AG09319 (cell line): ENCODE measurements at regions not wholly inside any gene's neighbourhood (a gene's known extent, or its start where the extent isn't known, plus 50 kb on each side); places are given as distances from the start of the nearest gene placed in this dataset.

Source experiments
- DNase-seq: peaks from one replicate; pipeline ENCODE4 v3.0.0-alpha.2; 2010; ENCODE audit warnings: low read depth; ENCODE audit errors: extremely low read depth
- CTCF ChIP-seq: IDR thresholded peaks from 2 replicates; pipeline ENCODE4 v1.5.1; 2011; ENCODE audit warnings: low read depth, mild to moderate bottlenecking, inconsistent platforms, low read length, moderate library complexity

DNA sequence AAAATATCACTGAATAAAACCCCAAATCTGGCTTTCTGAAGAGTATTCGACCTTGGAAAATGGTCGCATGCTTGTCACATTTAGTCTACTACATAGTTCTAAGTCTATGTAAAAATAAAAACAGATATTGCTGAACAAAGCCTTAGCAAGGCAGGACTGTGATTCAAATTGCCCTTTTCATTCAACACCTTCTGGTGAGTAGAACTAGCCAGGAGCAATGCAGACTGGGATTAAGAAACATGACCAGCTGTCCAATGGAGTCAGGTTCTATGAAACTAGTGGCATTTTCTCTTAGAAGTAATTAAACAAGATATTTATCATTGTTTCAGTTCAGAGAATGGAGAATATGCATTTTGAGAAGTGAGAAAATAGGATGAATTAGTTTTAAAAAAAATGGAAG lies 1260.5 kb upstream of the ACVR2A start:
- TF ChIP-seq CTCF: no peak
- DNase-seq: no peak

- TF ChIP-seq CTCF: no peak
- DNase-seq: no peak
Observed at GRCh38 chr2:146579147-146579930, 1265.5 kb upstream of the ACVR2A start.

DNA sequence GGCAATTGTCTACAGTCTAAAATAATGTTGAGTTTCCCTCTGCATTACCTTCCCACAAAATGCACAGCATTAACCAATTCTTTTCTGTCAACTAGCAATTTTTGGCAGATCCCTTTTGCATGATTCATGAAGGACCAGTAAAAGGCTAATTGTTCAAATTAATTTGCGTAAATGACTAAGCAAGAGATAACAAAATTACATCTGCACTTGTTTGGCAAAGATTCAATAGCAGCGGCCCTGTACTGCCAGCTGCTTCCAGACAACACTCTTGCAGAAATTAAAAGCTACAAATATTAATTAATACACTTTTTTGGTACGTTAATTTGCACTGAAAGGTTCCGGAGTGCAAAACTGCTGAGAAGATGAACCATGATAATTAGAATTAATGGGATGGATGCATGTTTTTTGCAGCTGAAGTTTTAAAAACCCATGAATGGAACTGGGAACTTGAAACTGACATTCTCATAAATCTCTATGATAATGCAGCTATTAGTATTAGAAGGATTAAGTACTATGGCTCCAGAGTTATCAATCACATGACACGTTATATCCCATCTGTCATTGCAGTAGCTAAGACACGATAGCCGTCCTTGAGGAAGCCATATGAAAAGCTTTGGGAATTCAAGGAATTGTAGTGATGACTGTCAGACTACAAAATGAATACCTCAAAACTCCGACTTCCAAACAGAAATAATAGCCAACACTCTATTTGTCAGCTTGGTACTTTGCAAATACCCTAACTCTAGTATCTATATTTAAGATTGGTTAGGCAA lies 1268.3 kb upstream of the ACVR2A start:
- TF ChIP-seq CTCF: no peak
- DNase-seq: no peak

- no peak for DNase-seq
- no peak for TF ChIP-seq CTCF
Observed at GRCh38 chr2:146572598-146572997, 1272.2 kb upstream of the ACVR2A start.

- DNase-seq: no peak
- no peak for TF ChIP-seq CTCF
Observed at GRCh38 chr2:146561996-146562395, 1282.8 kb upstream of the ACVR2A start.

DNA sequence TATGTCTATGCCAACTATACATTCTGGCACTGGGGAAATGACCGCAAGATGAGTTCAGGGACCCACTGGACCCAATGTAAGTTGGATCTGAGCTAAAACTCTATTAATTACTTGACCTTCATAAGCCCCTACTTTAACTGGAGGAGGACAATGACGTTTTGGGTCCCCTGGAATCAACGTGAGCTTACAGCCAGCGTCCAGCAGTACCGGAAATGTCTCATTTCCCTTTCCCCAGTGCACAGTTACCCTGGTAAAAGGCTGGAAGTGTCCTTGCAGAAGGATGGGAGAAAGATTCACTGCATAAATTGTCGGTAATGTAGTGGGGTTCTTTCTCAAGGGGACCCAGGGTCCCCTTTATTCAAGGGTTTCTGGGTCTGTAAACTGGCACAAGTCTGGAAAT lies 1297.6 kb upstream of the ACVR2A start:
- DNase-seq: no peak
- TF ChIP-seq CTCF: no peak

GRCh38 chr2:146544701-146545100 lies 1300.1 kb upstream of the ACVR2A start:
- DNase-seq: no peak
- TF ChIP-seq CTCF: no peak
